WERI-Rb-1 (cell line): ENCODE measurements at regions not wholly inside any gene's neighbourhood (a gene's known extent, or its start where the extent isn't known, plus 50 kb on each side); places are given as distances from the start of the nearest gene placed in this dataset.

Experiments
- DNase-seq: peaks from one replicate; pipeline ENCODE4 v3.0.0-alpha.2; 2020
- H3K27ac ChIP-seq: fragments of 250-450 bp; sonication (Bioruptor Pico); 2 replicates; pipeline ENCODE4 v1.5.1; 2020; ENCODE audit warnings: mild to moderate bottlenecking, moderate library complexity
- H3K27me3 ChIP-seq: fragments of 250-450 bp; sonication (Bioruptor Pico); 2 replicates; pipeline ENCODE4 v1.5.1; 2021; ENCODE audit warnings: mild to moderate bottlenecking, low read depth, moderate library complexity; ENCODE audit not compliant: insufficient read depth, severe bottlenecking
- H3K36me3 ChIP-seq: fragments of 250-450 bp; sonication (Bioruptor Pico); 2 replicates; pipeline ENCODE4 v1.5.1; 2020; ENCODE audit warnings: mild to moderate bottlenecking, moderate library complexity
- H3K4me3 ChIP-seq: 2 replicates; pipeline ENCODE4 v1.5.1; 2011; ENCODE audit warnings: low read depth, mild to moderate bottlenecking, control low read depth, low read length
- H3K9me3 ChIP-seq: fragments of 250-450 bp; sonication (Bioruptor Pico); 2 replicates; pipeline ENCODE4 v1.5.1; 2021; ENCODE audit warnings: mild to moderate bottlenecking, moderate library complexity; ENCODE audit not compliant: severe bottlenecking
- CTCF ChIP-seq: IDR thresholded peaks from 2 replicates; pipeline ENCODE4 v1.5.1; 2011; ENCODE audit warnings: low read depth, mild to moderate bottlenecking, control low read depth, inconsistent platforms, low read length

DNA sequence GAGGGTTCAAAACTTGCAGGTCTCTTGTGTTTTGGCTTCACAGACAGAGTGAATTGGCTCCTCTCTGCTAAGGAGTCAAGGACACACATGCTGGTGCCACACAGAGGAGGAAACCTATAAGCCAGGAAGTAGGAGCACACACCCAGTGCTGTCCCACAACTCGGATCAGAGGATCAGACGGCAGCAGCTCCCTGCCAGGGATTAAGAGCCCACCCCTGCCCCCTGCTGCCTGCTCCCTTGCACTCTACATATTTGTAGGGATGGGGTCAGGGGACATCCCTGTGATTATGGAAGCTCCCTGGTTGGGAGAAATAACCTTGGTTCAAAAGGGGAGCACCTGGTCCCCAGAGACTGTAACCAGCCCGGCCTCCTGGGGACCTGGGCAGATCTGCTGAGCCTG is 77.5 kb upstream of the CLDN10 start:
- H3K27me3 ChIP-seq: no peaks in the 10 kb centered on the region
- peak; percentile 85 for DNase-seq
- no peak overlapping the region for H3K27ac ChIP-seq
- TF ChIP-seq CTCF: peak; percentile 78
- no peaks in the 10 kb centered on the region for H3K36me3 ChIP-seq
- H3K9me3 ChIP-seq: no peaks in the 10 kb centered on the region
- H3K4me3 ChIP-seq: no peak overlapping the region

DNA sequence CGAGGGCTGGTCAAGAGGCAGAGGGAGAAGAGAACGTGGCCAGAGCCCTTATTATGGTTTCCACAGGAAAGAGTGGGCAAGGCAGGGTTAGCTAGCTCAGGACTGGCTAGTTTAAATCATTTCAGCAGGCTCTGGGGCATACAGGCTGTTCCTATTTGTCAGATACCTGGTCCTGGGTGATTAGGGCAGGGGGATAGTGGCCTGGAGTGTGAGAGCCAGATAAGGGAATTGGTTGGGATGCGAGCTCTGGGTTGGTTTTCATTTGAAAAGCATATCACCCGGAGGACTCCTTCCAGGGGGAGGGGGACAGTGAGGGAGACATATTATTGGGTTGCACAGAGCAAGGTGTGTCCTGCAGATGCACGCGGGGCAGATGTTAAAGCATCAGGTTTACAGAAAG is 75.3 kb upstream of the CLDN10 start:
- no peak overlapping the region for H3K4me3 ChIP-seq
- no peaks in the 10 kb centered on the region for H3K9me3 ChIP-seq
- H3K27me3 ChIP-seq: no peaks in the 10 kb centered on the region
- H3K36me3 ChIP-seq: no peaks in the 10 kb centered on the region
- no peak overlapping the region for H3K27ac ChIP-seq
- no peak for DNase-seq
- no peak for TF ChIP-seq CTCF

- Histone ChIP-seq H3K27ac (no peak overlapping the region), H3K27me3 (no peaks in the 10 kb centered on the region), H3K36me3 (no peaks in the 10 kb centered on the region), H3K4me3 (no peak overlapping the region), H3K9me3 (peaks cover 4% of the 10 kb centered on the region)
- no peak for DNase-seq
- no peak for TF ChIP-seq CTCF
Measured at GRCh38 chr13:95479731-95480130, 72.8 kb upstream of the CLDN10 start.

DNA sequence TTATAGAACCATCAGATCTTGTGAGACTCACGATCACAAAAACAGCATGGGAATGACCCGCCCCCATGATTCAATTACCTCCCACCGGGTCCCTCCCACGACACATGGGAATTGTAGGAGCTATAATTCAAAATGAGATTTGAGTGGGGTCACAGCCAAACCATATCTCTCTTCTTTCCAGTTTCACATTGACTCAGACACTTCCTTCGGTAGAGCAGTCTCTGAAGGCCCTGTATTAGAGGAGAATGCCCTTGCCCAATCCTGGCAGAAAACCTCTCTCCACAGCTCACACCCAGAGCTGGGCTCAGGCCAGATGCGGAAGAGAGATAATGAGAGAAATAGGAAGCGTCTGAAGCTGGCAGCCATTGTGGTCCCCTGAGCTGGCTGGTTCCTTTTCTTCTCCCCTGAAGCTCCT is 72.4 kb upstream of the CLDN10 start:
- DNase-seq: no peak
- TF ChIP-seq CTCF: no peak
- H3K27ac ChIP-seq: no peak overlapping the region
- H3K9me3 ChIP-seq: peaks cover 4% of the 10 kb centered on the region
- no peaks in the 10 kb centered on the region for H3K27me3 ChIP-seq
- H3K36me3 ChIP-seq: no peaks in the 10 kb centered on the region
- H3K4me3 ChIP-seq: no peak overlapping the region

DNA sequence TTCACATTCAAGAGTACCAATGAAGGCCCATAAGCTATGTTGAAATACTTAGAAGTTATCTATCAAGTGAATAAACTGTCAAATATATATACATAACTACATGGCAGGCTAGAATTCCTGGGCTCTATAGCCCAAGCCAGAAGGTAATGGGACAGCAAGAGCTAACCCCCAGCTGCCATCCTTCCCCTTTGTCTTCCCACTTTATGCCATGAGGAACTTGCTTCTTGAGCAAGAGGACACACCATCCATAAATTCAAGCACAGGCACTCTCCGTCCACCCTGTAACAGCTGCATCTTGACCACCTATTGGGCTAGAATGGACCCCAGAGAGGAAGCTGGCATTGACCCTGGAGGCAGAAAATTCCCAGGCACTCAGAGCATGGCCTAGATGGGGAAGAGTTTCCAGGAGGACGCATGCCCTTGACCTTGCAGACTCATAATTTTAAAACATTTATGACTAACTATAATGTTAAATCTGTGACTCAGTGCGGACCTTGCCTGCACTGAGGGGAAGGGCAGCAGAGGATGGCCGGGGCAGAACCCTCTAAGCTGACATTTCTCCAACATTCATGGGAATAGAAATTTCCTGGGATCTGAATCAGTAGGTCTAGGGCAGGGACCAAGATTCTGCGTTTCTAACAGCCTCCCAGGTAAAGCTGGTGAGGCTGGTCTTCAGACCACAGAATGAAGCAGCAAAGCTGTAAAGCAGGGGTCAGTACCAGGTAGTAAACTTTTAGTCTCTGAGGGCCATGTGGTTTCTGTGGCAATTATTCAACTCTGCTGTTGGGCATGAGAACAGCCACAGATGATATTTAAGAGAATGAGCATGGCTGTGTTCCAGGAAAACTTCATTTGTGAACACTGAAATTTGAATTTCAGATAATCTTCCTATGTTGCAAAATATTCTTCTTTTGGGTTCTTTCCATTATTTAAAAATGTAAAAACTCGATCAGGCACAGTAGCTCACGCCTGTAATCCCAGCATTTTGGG is 71.4 kb upstream of the CLDN10 start:
- Histone ChIP-seq H3K4me3 (no peak overlapping the region), H3K36me3 (no peaks in the 10 kb centered on the region), H3K9me3 (peaks cover 4% of the 10 kb centered on the region), H3K27ac (no peak overlapping the region), H3K27me3 (no peaks in the 10 kb centered on the region)
- TF ChIP-seq CTCF: no peak
- DNase-seq: no peak

DNA sequence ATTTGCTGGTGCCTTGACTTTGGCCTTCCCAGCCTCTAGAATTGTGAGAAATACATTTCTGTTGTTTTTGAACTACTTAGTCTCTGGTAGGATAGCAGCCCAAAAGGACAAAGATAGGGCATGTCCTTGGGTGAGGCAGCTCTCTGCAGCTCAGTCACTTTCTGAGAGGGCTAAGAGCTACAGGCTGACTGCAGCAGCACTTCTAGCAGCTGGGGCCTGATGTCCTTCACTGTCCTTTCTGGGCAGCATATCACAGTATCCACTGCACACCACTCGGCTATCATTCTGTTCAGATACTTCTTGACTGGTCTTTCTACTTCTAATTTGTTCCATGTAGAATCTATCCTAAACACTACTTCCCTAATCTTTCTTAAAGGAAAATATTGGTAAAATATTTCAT is 68.5 kb upstream of the CLDN10 start:
- Histone ChIP-seq H3K36me3 (no peaks in the 10 kb centered on the region), H3K27me3 (no peaks in the 10 kb centered on the region), H3K27ac (no peak overlapping the region), H3K4me3 (no peak overlapping the region), H3K9me3 (peaks cover 4% of the 10 kb centered on the region)
- no peak for TF ChIP-seq CTCF
- no peak for DNase-seq
